ENCODE measurements at regions not wholly inside any gene's neighbourhood (a gene's known extent, or its start where the extent isn't known, plus 50 kb on each side); places are given as distances from the start of the nearest gene placed in this dataset.
"Not testable (repeated sequence)": the region's sequence is repeated elsewhere in the genome, so short reads cannot be mapped to it uniquely, and the experiment has no call there.

DNA sequence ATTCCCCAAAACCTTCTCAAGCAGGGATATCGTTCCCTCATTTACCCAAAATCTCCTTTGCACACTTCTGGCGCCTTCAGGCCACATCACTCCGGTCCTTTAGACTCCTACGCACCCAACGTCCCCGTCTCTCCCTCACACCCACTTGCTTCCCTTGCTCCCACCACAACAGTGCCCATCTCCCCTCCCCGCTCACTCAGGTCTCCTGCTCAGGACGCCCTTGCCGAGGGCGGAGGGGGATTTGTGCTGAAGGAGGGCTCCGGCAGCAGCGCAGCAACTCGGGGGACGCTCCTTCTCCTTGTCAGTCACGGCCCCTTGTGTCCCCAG, 71.6 kb downstream of the PCMTD2 start:
- not testable (repeated sequence) for DNase-seq

DNA sequence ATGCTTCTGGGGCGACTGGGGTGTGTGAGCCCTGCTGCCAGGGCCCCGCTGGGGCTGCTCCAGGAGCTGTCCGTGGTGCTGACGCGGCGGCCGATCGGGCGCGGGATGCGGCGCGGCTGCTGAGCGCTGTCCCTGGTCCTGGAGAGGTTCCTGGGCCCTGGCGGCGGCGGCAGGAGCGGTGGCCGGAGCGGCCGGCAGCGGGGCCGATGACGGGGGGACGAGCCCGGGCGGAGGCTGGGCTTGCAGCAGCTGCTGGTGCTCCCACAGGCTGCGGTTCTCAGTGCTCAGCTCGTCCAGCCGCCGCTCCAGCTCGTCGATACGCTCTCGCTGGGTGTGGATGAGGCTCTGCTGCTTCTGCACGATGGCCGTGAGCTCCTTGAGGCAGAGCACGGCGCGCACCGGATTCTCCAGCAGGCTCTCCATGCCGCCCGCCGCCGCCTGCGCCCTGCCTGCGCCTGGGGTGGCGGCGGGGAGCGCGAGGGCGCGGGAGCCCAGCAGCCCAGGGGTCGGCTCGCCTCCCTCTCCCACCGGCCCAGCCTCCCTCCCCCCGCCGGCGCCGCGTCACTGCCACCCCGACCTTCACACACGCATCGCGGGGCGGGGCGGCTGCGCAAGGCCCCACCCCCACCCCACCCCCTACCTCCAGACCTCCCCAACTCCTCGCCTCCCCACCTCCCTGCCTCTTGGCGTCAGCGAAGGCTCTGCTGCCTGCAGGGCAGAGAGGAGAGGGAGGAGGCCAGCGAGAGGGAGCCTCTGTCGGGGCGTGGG, 72.2 kb downstream of the PCMTD2 start:
- peak; percentile 23 for DNase-seq

DNA sequence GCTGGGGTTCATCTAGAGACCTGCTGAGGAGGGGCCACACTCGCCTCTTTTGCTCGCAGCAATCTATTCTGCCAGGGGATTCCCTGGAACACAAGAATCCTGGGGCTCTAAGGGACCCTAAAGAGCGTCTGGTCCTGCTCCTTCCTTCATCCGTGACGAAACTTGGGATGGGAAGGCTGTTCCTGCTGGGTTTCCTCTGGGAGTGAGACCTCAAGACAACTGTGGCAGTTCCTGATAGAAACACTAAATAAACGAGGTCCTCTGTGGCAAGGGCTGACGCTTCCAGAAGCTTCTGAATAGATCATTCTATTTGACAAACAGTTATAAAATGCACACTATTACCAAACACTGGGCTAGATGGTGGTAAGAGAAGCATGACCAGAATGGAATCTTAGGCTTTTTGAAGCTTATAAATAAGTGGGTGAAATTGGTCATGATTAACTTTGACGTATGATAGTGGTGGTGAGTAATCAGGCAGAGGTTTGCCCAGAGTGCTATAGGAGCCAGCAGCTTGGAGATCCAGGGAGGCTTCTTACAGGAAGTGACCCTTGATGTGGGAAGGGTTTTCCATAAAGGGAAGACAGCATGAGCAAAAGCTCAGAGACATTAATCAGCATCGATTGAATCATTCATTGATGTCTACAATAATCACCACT, 73.2 kb downstream of the PCMTD2 start:
- DNase-seq = peak; percentile 8

DNA sequence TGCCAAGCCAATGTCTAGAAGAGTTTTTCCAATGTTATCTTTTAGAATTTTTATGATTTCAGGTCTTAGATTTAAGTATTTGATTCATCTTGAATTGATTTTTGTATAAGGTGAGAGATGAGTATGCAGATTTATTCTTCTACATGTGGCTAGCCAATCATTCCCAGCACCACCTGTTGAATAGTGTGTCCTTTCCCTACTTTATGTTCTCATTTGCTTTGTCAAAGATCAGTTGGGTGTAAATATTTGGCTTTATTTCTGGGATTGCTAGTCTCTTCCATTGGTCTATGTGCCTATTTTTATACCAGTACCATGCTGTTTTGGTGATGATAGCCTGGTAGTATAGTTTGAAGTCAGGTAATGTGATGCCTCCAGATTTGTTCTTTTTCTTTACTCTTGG, 77.1 kb downstream of the PCMTD2 start:
- DNase-seq = not testable (repeated sequence)

Data from NCI-H226 (cell line).